SIG-M5 treated with dmso at 0.1 percent for 504 hours (cell line): ENCODE measurements at regions not wholly inside any gene's neighbourhood (a gene's known extent, or its start where the extent isn't known, plus 50 kb on each side); places are given as distances from the start of the nearest gene placed in this dataset.
"Not testable (repeated sequence)": the region's sequence is repeated elsewhere in the genome, so short reads cannot be mapped to it uniquely, and the experiment has no call there.

Source experiments
- DNase-seq: peaks from one replicate; lab custom pipeline; 2025; ENCODE audit not compliant: unreplicated experiment; lab: John Stamatoyannopoulos, UW

DNA sequence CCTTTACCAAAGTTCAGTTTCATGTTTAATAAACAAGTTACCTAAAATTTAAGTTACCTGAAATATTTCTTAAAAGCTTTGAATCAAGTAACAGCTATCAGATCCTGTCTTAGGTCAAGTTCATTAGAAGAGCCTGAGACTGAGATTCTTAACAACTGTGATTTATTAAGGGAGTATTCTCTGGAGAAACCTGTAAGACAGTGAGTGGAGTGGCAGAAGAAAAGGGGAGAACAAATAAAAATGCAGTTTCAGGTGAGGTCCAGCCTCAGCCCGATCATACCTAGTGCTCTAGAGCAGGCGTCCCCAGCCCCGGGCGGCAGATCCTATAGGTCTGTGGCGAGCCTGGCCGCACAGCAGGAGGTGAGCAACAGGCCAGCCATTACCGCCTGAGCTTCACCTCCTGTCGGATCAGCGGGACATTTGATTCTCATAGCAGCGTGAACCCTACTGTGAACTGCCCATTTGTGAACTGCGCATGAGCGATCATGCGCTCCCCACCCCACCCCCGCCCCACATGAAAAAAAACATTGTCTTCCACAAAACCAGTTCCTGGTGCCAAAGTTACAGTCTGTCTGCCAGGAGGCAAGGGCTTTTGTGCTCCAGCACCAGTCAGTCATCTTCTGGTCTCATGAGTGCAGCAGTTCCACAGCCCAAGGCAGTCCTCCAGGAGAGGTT, 59.2 kb upstream of the ADGRB3 start:
- no peak for DNase-seq

DNA sequence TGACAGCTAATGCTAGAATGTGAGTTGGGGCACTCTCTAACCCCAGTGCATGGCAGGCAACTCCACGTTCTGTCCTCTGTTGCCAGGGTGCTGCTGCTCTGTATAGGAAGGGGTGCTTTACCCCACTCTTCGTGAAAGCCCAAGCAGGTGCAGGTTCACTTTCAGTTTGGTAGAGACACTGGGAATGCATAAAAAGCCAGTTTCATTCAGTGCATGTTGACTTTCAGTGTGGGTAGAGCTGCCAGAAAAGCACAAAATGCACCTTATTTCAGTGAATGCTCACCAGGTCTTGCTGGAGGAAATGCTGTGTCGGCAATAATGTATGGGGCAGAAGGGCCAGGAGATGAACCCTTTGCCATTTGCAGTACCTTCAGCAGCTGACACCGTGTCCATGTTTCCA, 62.1 kb upstream of the ADGRB3 start:
- no peak for DNase-seq

DNA sequence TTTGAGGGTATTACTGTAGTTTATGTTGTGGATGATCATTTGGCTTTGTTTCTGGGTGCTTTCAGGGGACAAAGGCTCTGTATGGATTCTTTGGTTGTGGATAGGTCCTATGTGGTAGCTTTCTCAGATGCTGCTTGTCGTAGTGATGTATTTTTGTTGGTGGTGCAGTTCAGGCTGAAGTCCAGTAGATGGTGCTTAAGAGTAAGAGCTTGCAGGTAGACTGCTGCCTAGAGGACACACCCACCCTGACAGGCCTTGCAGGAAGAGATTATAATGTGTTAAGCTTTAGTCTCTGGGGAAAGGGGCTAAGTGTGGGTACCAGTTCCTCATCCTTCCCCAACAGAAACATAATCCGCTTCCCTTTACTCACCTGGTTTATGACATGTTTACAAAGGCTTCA, 62.6 kb upstream of the ADGRB3 start:
- DNase-seq, result peak; percentile 49

DNA sequence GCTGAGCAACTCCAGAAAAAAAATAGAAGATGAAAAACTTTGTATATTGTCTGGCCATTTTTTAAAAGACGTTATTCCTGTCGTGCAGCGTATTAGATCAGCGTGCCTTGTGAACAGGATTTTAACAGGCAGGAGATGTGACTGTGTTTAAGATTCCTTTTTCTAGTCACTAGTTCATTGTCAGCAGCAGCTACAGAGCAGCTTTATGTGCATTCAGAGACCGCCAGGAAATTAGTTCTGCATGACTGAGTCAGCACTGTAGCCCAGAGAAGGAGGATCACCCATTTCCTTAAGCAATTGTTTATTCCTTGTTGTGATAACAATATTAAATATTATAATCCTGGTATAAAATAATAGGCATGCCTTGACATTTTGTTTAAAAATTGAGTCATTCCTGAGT, 75.4 kb upstream of the ADGRB3 start:
- DNase-seq, result no peak

DNA sequence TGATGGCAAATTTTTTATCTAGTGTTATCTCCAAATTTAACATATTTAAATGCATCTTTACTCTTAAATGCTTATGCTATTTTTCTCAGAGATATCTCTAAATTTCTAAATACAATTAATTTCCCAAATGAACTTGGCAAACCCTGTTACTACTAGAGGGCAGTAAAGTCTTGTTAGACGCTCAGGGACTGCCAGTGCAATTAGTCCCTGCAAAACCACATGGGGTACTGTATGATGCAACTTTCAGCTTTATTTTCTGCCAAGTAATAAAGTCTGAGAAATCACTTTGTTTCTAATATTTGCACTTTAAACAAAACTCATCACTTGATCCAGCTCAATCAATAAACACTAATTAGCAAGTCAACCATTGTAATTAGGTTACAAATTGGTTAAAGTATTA, 76.0 kb upstream of the ADGRB3 start:
- no peak for DNase-seq

DNA sequence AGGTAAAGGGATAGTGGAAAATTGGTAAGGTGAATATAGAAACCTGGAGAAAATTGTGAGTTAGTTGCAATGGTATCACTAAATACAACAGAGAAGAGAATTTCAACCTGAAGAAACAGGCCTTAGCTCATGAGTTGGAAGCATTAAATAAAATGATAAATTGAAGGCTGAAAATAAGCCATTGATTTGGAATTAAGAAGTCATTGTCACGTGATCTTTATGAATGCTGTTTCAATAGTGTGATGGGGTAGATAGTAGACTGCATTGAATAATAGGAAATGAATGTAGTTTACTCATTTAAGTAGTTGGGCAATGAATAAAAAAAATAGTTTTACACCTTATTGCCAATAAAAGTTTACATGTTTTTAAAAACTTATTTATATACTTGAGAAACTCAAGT, 88.5 kb upstream of the ADGRB3 start:
- no peak for DNase-seq

DNA sequence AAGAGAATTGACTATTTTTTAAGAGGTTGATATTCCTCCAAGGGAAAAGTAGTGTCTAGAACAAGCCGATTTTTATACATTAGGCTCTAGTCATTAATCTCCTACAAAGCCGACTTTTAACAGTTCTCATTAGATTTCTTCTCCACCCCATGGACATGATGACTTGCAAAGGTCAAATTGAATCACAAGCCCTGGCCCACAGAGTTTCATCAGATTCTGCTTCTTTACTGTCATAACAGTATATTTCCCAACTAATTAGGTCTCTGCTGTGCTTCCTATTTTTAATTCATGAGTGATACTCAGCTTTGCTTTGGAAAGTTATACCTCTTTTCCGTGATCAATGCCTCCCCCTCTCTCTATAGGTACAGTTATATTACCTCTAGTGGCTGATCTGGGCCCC, 90.6 kb upstream of the ADGRB3 start:
- DNase-seq, result no peak

DNA sequence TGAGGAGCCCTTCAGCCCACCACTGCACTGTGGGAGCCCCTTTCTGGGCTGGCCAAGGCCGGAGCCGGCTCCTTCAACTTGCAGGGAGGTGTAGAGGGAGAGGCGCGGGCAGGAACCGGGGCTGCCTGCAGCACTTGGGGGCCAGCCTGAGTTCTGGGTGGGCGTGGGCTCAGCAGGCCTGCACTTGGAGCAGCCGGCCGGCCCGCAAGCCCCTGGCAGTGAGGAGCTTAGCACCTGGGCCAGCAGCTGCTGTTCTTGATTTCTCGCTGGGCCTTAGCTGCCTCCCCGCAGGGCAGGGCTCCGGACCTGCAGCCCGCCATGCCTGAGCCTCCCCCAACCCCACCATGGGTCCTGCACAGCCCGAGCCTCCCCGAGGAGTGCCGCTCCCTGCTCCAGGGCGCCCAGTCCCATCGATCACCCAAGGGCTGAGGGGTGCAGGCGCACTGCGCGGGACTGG, 101.7 kb upstream of the ADGRB3 start:
- no peak for DNase-seq

DNA sequence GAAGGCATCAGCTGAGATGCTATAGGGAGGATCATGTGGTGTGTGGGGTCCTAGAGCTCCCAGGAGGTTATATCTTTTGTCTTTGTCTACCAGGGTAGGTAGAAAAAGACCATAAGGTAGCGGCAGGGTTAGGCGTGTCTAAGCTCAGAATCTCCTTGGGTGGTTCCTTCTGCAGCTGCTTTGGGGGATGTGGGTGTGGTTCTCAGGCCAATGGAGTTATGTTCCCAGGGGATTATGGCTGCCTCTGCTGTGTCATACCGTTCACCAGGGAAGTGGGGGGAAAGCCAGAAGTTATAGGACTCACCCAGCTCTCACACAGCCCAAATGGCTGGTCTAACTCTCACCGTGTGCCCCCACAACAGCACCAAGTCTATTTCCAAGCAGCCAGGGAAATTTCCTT, 107.4 kb upstream of the ADGRB3 start:
- DNase-seq, result no peak

DNA sequence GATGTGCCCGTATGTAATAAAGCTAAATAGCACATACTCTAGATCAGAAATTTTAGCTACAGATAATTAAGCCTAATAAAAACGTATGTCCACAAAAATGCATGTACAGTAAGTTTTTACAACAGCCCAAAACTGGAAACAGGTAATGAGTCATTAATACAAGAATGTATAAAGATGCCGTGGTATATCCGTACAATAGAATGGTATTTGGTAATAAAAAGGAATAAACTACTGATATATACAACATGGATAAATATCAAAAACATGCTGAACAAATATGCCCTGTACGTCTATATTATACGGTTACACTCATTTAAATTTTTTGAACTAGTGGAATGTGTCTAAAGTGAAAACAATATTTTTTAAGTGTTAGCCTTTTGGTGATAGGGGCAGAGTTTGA, 128.2 kb upstream of the ADGRB3 start:
- no peak for DNase-seq

DNA sequence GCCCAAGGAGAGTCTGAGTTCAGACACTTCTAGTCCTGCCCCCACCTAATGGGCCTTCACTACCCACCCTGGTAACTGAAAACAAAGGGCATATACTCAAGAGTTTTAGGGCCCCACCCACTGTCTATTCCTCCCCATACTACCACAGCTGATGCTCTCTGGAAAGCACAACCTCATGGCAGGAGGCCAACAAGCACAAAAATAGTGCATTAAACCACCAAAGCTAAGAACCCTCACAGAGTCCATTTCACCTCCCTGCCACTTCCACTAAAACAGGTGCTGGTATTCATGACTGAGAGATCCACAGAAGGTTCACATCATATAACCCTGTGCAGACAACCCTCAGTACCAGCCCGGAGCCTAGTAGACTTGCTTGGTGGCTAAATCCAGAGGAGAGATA, 132.1 kb upstream of the ADGRB3 start:
- no peak for DNase-seq

DNA sequence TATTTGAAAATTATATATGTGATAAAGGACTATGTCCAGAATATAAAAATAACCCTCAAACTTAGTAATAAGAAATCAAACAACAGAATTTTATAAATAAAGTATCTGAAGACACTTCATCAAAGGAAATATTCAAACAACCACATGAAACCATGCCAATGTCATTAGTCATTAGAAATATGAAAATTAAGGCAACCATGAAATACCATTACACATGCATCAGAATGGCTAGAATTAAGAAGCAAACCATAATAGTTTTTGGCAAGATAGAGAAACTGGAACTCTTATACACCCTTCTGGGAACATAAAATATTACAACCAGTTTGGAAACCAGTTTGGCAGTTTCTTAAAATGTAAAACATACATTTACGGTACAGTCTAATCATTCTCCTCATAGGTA, 137.2 kb upstream of the ADGRB3 start:
- DNase-seq, result no peak

DNA sequence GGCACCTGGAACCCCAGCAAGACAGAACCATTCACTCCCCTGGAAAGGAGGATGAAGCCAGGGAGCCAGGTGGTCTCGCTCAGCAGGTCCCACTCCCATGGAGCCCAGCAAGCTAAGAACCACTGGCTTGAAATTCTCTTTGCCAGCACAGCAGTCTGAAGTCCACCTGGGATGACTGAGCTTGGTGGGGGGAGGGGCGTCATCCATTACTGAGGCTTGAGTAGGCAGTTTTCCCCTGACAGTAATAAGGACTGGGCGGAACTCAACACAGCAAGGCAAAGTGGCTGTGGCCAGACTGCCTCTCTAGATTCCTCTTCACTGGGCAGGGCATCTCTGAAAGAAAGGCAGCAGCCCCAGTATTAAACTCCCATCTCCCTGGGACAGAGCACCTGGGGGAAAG, 140.2 kb upstream of the ADGRB3 start:
- not testable (repeated sequence) for DNase-seq

DNA sequence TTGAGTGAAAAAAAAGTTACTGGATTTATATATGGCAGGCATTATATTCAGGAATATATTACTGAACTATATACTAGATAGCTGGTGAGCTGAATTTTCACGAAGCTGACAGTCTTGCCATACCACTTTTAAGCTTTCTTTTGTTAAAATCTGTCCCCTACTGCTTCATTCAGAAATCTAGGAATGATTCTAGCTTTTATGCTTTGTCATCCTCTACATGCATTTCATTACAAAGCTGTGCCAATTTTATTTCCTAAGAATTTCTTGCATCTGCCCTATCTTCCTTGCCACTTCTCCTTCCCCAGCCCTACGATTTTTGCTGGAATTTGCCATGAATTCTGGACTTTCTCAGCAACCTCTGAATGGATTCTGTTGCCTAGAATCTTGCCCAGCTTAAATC, 158.5 kb upstream of the ADGRB3 start:
- no peak for DNase-seq

DNA sequence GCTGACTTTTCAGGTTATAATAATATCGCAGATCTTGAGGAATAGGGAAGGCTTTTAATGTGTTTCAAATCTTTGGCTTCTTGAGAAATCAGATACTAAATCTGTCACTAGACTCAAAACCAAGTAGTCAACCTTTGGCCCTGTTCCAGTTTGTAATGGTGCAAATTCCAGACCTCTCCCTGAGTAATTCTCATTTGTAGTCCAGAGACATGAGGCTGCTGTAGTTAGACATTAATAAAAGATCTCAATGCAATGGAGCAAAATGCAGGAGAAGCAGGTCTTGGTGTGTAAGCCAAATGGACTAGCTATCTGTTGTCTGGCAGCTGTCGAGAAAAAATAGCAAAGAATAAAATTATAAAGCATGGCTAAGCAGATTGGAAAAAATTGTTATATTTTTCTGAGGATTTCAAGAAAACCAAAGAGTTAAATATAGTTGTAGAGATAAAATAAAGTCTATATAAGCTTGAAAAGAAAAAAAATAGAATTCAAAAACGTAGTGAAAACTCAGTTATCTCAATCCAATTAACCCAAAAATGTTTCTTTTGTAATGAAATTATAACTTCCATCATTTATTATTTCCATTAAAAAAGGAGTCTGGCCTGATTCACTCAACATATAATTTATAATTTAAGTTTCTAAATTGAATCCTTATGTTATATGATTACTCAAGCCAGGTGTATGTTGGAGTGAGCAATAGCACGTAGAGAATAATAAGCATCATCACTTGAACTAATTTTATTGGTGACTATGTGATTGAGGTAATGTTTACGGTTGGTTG, 161.5 kb upstream of the ADGRB3 start:
- DNase-seq, result no peak

DNA sequence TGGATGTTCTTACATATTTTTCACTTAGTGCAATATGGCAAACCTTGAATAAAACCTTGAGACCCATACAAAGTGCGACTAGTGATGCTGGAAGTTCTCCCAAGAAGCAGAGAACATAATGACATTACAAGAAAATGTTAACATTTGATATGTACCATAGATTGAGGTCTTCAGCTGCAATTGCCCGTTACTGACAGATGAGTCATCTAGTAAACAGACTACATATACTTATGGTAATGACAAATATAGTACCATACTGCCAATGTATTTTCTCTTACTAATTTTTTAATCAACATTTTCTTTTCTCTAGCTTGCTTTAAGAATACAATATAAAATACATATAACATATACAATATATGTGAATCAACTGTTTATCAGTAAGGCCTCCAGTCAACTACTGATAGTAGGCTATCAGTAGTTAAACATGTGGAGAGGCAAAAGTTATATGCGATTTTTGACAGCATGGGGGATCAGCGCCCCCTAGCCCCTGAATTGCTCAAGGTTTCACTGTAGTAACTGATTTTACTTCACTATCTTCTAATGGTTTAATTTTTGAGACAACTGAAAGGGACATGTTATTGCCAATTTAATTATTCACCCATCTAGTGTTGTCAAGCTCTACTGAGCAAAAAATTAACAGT, 166.7 kb upstream of the ADGRB3 start:
- no peak for DNase-seq

DNA sequence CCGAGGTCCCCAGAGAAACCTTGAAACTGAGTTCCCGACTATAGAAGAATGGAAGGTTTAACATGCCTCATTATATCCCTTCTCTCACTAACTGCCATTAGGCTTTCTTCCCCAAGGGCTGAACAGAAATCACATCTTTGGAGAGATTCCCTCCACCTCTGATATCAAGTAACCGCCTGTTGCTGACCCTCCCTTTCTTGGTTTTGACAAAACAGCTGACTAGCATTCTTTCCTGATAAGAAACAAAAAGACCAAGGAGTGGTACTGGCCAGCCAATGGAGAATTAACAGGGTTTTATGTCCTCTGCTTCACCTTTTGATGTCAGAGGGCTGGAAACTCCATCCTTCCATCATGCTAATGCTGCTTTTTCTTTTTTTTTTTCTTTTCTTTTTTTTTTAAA, 176.6 kb upstream of the ADGRB3 start:
- no peak for DNase-seq

DNA sequence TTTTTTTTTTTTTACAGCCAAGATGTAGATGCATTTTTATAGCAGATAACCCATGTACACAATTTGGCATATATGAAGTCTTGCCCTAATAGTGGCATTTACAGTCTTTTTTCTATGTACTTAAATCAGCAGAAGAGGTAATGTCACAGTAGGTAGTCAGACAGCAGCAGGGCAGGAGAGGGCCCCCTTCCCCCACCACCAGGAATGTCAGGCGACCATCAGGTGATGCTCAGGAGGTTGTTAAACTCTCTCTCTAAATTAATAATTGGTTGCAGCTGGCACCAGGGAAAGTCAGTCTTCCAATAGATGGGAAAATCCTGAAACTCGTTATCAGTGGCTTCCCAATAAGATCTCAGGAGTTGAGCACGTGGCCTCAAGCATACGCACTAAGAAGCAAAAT, 188.0 kb upstream of the ADGRB3 start:
- DNase-seq, result no peak

DNA sequence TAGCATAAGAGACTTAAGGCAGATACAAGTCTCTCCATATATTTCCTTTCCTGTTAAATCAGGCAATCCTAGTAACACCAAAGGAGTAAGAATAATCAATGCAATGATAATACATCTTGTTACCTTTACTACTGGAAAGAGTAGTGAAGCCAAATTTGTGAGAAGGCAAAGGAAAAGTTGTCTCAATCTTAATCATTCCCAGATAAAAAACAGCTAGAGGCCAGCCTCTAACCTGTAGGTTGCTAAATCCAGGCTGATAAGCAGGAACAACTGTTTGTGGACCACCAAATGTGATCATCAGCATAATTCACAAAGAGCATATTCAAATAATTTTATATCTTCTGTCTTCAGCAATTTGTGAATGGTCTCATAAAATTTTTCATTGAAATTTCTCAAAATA, 189.2 kb upstream of the ADGRB3 start:
- no peak for DNase-seq

DNA sequence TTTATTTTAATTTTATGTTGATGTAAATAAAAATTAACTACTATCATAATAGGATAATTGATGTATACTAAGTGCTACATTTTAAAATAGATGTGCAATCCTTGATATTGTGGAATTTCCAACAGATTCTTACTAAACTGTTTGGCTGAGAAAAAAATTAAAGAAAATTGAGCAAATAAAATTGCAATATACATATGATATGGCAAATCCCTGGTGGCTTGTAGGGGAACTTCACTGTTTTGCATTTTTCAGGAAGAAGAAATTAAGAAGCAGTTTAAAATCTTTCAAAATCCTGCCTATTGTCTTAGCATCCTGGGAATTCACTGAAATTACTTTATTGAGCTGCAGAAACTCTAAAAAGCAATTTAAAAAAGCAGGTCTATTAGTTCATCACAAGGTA, 191.4 kb upstream of the ADGRB3 start:
- no peak for DNase-seq

DNA sequence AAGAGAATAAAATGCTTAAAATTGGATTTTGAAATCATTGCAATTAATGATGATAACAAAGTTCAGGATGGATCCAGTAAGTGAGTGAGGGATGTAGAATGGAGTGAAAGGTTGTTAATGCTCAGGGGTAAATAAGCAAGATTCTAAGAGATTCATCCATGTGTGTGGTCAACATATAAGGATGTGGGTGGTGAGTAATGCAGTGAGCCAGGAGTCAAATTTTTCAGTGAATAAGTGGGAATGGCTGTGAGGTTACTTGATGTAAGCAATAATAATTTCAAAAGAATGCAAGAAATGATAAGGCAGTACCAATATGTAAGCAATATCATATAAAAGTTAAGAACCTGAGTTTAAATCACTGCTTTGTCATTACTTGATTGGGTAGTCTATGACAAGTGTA, 207.5 kb upstream of the ADGRB3 start:
- DNase-seq, result no peak

DNA sequence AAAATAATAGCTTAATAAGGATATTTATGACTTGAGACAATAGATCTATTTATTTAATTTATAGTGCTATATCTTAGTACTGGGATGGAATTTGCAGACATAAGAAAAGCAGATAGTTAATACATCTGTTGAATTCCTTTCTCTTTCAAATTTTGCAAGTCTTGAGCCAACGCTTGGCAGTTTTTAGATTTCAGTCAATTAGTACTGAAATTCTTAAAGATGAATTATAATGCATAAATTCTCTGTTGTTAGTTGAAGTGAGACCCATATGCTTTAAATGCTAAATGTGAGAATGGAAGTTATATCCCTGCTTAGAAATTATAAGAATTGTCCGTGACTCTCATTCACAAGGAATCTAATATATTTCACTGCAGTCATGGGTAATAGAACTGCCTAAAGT, 225.1 kb upstream of the ADGRB3 start:
- DNase-seq, result no peak
